NT2/D1 (cell line): ENCODE measurements at regions not wholly inside any gene's neighbourhood (a gene's known extent, or its start where the extent isn't known, plus 50 kb on each side); places are given as distances from the start of the nearest gene placed in this dataset.

Experiments used
- DNase-seq: peaks from one replicate; pipeline ENCODE4 v3.0.0-alpha.2; 2011; ENCODE audit warnings: low read depth, low spot score
- H3K27me3 ChIP-seq: 2 replicates; pipeline ENCODE4 v1.6.0; 2011; ENCODE audit warnings: mild to moderate bottlenecking; ENCODE audit not compliant: insufficient read length, insufficient read depth
- H3K36me3 ChIP-seq: 2 replicates; pipeline ENCODE4 v1.6.1; 2011; ENCODE audit warnings: mild to moderate bottlenecking, low read length, mixed read lengths; ENCODE audit not compliant: insufficient read depth, insufficient read length
- H3K4me1 ChIP-seq: 2 replicates; pipeline ENCODE4 v1.5.1; 2011; ENCODE audit not compliant: insufficient read depth, insufficient read length
- H3K4me3 ChIP-seq: 2 replicates; pipeline ENCODE4 v1.5.1; 2011; ENCODE audit warnings: low read depth; ENCODE audit not compliant: insufficient read length
- H3K9ac ChIP-seq: 2 replicates; pipeline ENCODE4 v1.6.0; 2011; ENCODE audit warnings: low read depth; ENCODE audit not compliant: insufficient read length
- H3K9me3 ChIP-seq: 2 replicates; pipeline ENCODE4 v1.5.1; 2011; ENCODE audit warnings: mild to moderate bottlenecking, low read length; ENCODE audit not compliant: insufficient read depth
- SUZ12 ChIP-seq: IDR thresholded peaks from 2 replicates; pipeline ENCODE4 v1.6.1; 2011; ENCODE audit not compliant: insufficient read length, insufficient read depth; ENCODE audit errors: extremely low read depth
- YY1 ChIP-seq: IDR thresholded peaks from 2 replicates; pipeline ENCODE4 v1.6.1; 2011; ENCODE audit not compliant: insufficient read length, insufficient read depth
- ZNF274 ChIP-seq: IDR thresholded peaks from 2 replicates; pipeline ENCODE4 v1.6.1; 2011; ENCODE audit warnings: mild to moderate bottlenecking, low read depth, low read length

- TF ChIP-seq SUZ12: no peak
- TF ChIP-seq ZNF274: no peak
- TF ChIP-seq YY1: no peak
- no peak overlapping the region for H3K4me3 ChIP-seq
- H3K27me3 ChIP-seq: no peaks in the 10 kb centered on the region
- DNase-seq: no peak
- no peak overlapping the region for H3K9ac ChIP-seq
- H3K36me3 ChIP-seq: no peaks in the 10 kb centered on the region
- H3K4me1 ChIP-seq: no peaks in the 10 kb centered on the region
- H3K9me3 ChIP-seq: no peaks in the 10 kb centered on the region
Measured at GRCh38 chr14:83300476-83301064, 1766.9 kb upstream of the SEL1L start.

- H3K36me3 ChIP-seq: no peaks in the 10 kb centered on the region
- H3K4me3 ChIP-seq: no peak overlapping the region
- no peaks in the 10 kb centered on the region for H3K27me3 ChIP-seq
- TF ChIP-seq YY1 (no peak), ZNF274 (no peak), SUZ12 (no peak)
- no peaks in the 10 kb centered on the region for H3K9me3 ChIP-seq
- H3K9ac ChIP-seq: no peak overlapping the region
- DNase-seq: no peak
- no peaks in the 10 kb centered on the region for H3K4me1 ChIP-seq
Measured at GRCh38 chr14:83301791-83302190, 1768.1 kb upstream of the SEL1L start.

- Histone ChIP-seq H3K4me3 (no peak overlapping the region), H3K27me3 (no peaks in the 10 kb centered on the region), H3K9me3 (no peaks in the 10 kb centered on the region), H3K9ac (no peak overlapping the region), H3K4me1 (no peaks in the 10 kb centered on the region), H3K36me3 (no peaks in the 10 kb centered on the region)
- DNase-seq: no peak
- TF ChIP-seq SUZ12 (no peak), ZNF274 (no peak), YY1 (no peak)
Measured at GRCh38 chr14:83309211-83309610, 1775.6 kb upstream of the SEL1L start.

GRCh38 chr14:83309833-83310232 is 1776.2 kb upstream of the SEL1L start:
- TF ChIP-seq SUZ12: no peak
- TF ChIP-seq YY1: no peak
- TF ChIP-seq ZNF274: no peak

GRCh38 chr14:83312511-83312910 is 1778.9 kb upstream of the SEL1L start:
- H3K4me3 ChIP-seq: no peak overlapping the region
- TF ChIP-seq ZNF274 (no peak), SUZ12 (no peak), YY1 (no peak)
- no peaks in the 10 kb centered on the region for H3K27me3 ChIP-seq
- no peaks in the 10 kb centered on the region for H3K4me1 ChIP-seq
- DNase-seq: no peak
- H3K9ac ChIP-seq: no peak overlapping the region
- H3K9me3 ChIP-seq: no peaks in the 10 kb centered on the region
- no peaks in the 10 kb centered on the region for H3K36me3 ChIP-seq

More at GRCh38 chr14:83309833-83310232, 1776.2 kb upstream of the SEL1L start:
- Histone ChIP-seq H3K9ac (no peak overlapping the region), H3K4me1 (no peaks in the 10 kb centered on the region), H3K4me3 (no peak overlapping the region), H3K9me3 (no peaks in the 10 kb centered on the region), H3K36me3 (no peaks in the 10 kb centered on the region), H3K27me3 (no peaks in the 10 kb centered on the region)
- no peak for DNase-seq

- H3K9me3 ChIP-seq: no peaks in the 10 kb centered on the region
- H3K27me3 ChIP-seq: no peaks in the 10 kb centered on the region
- H3K4me3 ChIP-seq: no peak overlapping the region
- no peak for TF ChIP-seq ZNF274
- TF ChIP-seq SUZ12: no peak
- TF ChIP-seq YY1: no peak
- DNase-seq: no peak
- H3K4me1 ChIP-seq: no peaks in the 10 kb centered on the region
- H3K9ac ChIP-seq: no peak overlapping the region
- H3K36me3 ChIP-seq: no peaks in the 10 kb centered on the region
Measured at GRCh38 chr14:83314764-83315163, 1781.1 kb upstream of the SEL1L start.

GRCh38 chr14:83316356-83316755 is 1782.7 kb upstream of the SEL1L start:
- Histone ChIP-seq H3K9me3 (no peaks in the 10 kb centered on the region), H3K4me1 (no peaks in the 10 kb centered on the region), H3K4me3 (no peak overlapping the region), H3K27me3 (no peaks in the 10 kb centered on the region), H3K36me3 (no peaks in the 10 kb centered on the region), H3K9ac (no peak overlapping the region)
- no peak for TF ChIP-seq YY1
- TF ChIP-seq SUZ12: no peak
- no peak for TF ChIP-seq ZNF274
- no peak for DNase-seq
